Liver (tissue), 3 donors: ENCODE measurements at regions not wholly inside any gene's neighbourhood (a gene's known extent, or its start where the extent isn't known, plus 50 kb on each side); places are given as distances from the start of the nearest gene placed in this dataset.

Experiments
- ATF3 ChIP-seq: IDR thresholded peaks from 2 replicates; pipeline ENCODE4 v1.6.1; 2016; ENCODE audit warnings: antibody characterized with exemption
- CTCF ChIP-seq: fragments of 150-350 bp; IDR thresholded peaks from 2 replicates; pipeline ENCODE4 v1.5.1; 2017; ENCODE audit warnings: improper control_type of control experiment, low read depth, low read length; ENCODE audit not compliant: missing input control
- FOXA1 ChIP-seq: IDR thresholded peaks from 2 replicates; pipeline ENCODE4 v1.6.1; 2016; ENCODE audit warnings: antibody characterized with exemption
- FOXA2 ChIP-seq: IDR thresholded peaks from 2 replicates; pipeline ENCODE4 v1.6.1; 2016; ENCODE audit warnings: antibody characterized with exemption
- GABPA ChIP-seq, 2 donors: IDR thresholded peaks in 1 of 2; conservative IDR thresholded peaks in 1 of 2; 2 replicates each; pipeline ENCODE4 v1.6.1; 2016; ENCODE audit warnings: antibody characterized with exemption in 2 of 2, mild to moderate bottlenecking in 1 of 2, moderate library complexity in 1 of 2
- HNF4A ChIP-seq, 2 donors: conservative IDR thresholded peaks; 2 replicates each; pipeline ENCODE4 v1.6.1; 2016; ENCODE audit warnings: antibody characterized with exemption in 2 of 2, mild to moderate bottlenecking in 2 of 2
- JUND ChIP-seq, 2 donors: IDR thresholded peaks; 2 replicates each; pipeline ENCODE4 v1.6.1; 2016; ENCODE audit warnings: antibody characterized with exemption in 2 of 2
- MAX ChIP-seq: IDR thresholded peaks from 2 replicates; pipeline ENCODE4 v1.6.1; 2016; ENCODE audit warnings: antibody characterized with exemption
- RAD21 ChIP-seq, 2 donors: IDR thresholded peaks; 2 replicates each; pipeline ENCODE4 v1.6.1; 2016; ENCODE audit warnings: antibody characterized with exemption in 2 of 2, mild to moderate bottlenecking in 2 of 2
- REST ChIP-seq: IDR thresholded peaks from 2 replicates; pipeline ENCODE4 v1.6.1; 2016; ENCODE audit warnings: antibody characterized with exemption, mild to moderate bottlenecking
- SP1 ChIP-seq: IDR thresholded peaks from 2 replicates; pipeline ENCODE4 v1.6.1; 2018; ENCODE audit warnings: antibody characterized with exemption, mild to moderate bottlenecking
- TAF1 ChIP-seq: conservative IDR thresholded peaks from 2 replicates; pipeline ENCODE4 v1.6.1; 2016; ENCODE audit warnings: antibody characterized with exemption, mild to moderate bottlenecking
- YY1 ChIP-seq: IDR thresholded peaks from 2 replicates; pipeline ENCODE4 v1.6.1; 2016; ENCODE audit warnings: antibody characterized with exemption, mild to moderate bottlenecking
- ZBTB33 ChIP-seq: IDR thresholded peaks from 2 replicates; pipeline ENCODE4 v1.6.1; 2016; ENCODE audit warnings: antibody characterized with exemption
- donor health status: healthy.
- donor health status: healthy.

GRCh38 chr5:38101897-38102296 lies 156.5 kb upstream of the EGFLAM start:
- TF ChIP-seq GABPA (IDR thresholded peaks at IDR 0.05 in 1 of 2, conservative IDR thresholded peaks at IDR 0.05 in 1 of 2) (no peak), CTCF (no peak), ATF3 (no peak), JUND (IDR thresholded peaks at IDR 0.05) (no peak), REST (no peak), FOXA1 (no peak), YY1 (no peak), RAD21 (IDR thresholded peaks at IDR 0.05) (no peak), FOXA2 (no peak), MAX (no peak), SP1 (no peak), TAF1 (no peak), ZBTB33 (no peak), HNF4A (conservative IDR thresholded peaks at IDR 0.05) (no peak)
